GM10248 (cell line): ENCODE measurements at regions not wholly inside any gene's neighbourhood (a gene's known extent, or its start where the extent isn't known, plus 50 kb on each side); places are given as distances from the start of the nearest gene placed in this dataset.

Experiments
- CTCF ChIA-PET: fragments of 300-600 bp; sonication (Branson Sonifier 250); formaldehyde crosslinking; extraction: SDS; loops from one replicate; lab custom pipeline; 2021; ENCODE audit warnings: antibody characterized with exemption; lab: Yijun Ruan, JAX
- POLR2A ChIA-PET: fragments of 350-650 bp; sonication (Branson Sonifier 250); formaldehyde crosslinking; extraction: SDS; loops from one replicate; lab custom pipeline; 2020; ENCODE audit warnings: antibody characterized with exemption; lab: Yijun Ruan, JAX
- DNase-seq: peaks from one replicate; pipeline ENCODE4 v3.0.0; 2012; ENCODE audit errors: extremely low spot score
- CTCF ChIP-seq: IDR thresholded peaks from 2 replicates; pipeline ENCODE4 v1.5.1; 2012; ENCODE audit warnings: mild to moderate bottlenecking, low read depth; ENCODE audit errors: extremely low read depth, missing control alignments, control extremely low read depth

DNA sequence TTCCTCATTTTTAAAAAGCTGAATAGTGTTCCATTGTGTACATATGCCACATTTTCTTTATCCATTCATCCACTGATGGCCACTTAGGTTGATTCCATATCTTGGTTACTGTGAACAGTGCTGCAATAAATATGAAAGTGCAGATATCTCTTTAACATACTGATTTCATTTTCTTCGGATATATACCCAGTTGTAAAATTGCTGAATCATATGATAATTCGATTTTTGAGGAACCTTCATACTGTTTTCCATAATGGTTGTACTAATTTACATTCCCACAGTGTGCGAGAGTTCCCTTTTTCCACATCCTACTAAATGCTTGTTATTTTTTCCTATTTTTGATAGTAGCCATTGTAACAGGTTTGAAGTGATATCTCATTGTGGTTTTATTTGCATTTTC is 263.2 kb downstream of the STK31 start:
- ChIA-PET POLR2A (no interaction called here), CTCF (no interaction called here)
- no peak for DNase-seq
- TF ChIP-seq CTCF = no peak

GRCh38 chr7:23980081-23980480 is 270.1 kb downstream of the STK31 start:
- no peak for TF ChIP-seq CTCF
- no peak for DNase-seq
- POLR2A ChIA-PET = no interaction called here
- CTCF ChIA-PET = interaction anchor here (1.0 to 1.5 kb wide), 2 partner anchors 13 to 20 kb away, joined by 3 to 8 read pairs; no protein-coding TSS in a partner anchor

GRCh38 chr7:23981314-23981713 is 271.3 kb downstream of the STK31 start:
- ChIA-PET POLR2A (no interaction called here), CTCF (no interaction called here)
- DNase-seq = no peak
- no peak for TF ChIP-seq CTCF

DNA sequence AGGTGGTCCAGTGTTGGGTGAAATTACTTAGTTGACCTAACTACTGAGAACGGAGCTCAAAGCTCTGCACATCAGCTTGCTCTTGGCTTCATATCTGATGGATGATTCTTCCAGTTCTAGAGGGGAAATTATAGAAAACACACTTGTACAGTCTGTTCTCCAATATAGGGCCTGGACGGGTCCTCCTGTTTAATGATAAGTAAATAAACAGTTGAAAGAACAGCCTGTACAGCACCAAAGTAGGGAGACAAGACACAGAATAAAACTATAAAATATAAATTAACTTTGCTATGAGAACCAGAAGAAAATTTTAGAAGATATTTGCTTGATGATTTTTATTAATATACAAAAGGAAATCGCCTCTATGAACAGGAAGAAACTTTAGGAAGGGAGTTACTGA is 271.7 kb downstream of the STK31 start:
- DNase-seq = no peak
- no peak for TF ChIP-seq CTCF
- POLR2A ChIA-PET = no interaction called here
- CTCF ChIA-PET = no interaction called here

- POLR2A ChIA-PET = no interaction called here
- CTCF ChIA-PET = no interaction called here
- no peak for DNase-seq
- no peak for TF ChIP-seq CTCF
These were observed 278.5 kb upstream of the NPY start for GRCh38 chr7:24005517-24005916.

DNA sequence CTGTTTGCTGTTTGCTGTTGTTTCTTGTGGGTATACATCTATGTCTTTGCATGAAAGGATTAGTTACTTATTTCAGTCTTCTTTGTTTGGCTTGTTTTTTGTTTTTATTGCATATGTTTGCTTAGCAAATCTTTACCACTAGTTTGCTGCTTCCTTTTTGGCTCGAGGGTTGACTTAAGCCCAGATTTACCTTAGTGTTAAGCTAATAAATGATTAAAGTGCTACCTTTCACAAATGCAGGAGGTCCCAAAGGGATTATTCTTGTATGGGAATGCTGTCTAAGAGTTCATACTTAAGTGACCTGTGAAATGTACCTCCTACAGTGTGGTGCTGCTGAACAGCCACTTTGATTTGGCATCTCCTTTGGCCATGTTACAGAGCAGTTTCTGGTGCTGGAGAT is 273.5 kb upstream of the NPY start:
- ChIA-PET CTCF (no interaction called here), POLR2A (no interaction called here)
- no peak for DNase-seq
- TF ChIP-seq CTCF = no peak

DNA sequence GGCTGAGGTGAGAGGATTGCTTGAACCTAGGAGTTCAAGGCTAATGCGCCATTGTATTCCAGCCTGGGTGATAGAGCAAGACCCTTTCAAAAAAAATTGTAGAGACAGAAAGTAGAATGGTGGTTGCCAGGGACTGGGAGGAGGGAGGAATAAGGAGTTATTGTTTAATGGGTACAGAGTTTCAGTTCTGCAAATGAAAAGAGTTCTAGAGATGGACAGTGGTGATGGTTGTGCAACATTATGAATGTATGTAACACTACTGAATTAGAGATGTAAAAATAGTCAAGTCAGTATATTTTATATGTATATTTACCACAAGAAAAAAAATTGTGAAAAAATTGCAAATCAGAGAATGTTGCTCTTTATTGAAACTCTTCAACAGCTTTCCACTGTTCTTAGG is 266.5 kb upstream of the NPY start:
- POLR2A ChIA-PET = no interaction called here
- no peak for TF ChIP-seq CTCF
- CTCF ChIA-PET = interaction anchor here (1.2 kb wide), 1 partner anchor 23 kb away, joined by 3 read pairs; no protein-coding TSS in a partner anchor
- no peak for DNase-seq
